Activated T-helper 17 cell treated with anti-CD3 and anti-CD28 coated beads, Interleukin-2, amount 50 U/mL, for 72 hours (primary cell): ENCODE measurements at regions not wholly inside any gene's neighbourhood (a gene's known extent, or its start where the extent isn't known, plus 50 kb on each side); places are given as distances from the start of the nearest gene placed in this dataset.

Experiments used
- ATAC-seq: fragments of 150-1000 bp; cut with Tn5 transposase; replicated peaks from 2 replicates; pipeline ENCODE4 v1.10.0; 2021; ENCODE audit warnings: mild to moderate bottlenecking, moderate library complexity
- H3K27ac Mint-ChIP-seq: one replicate; pipeline ENCODE4 v1.8.0; 2022; ENCODE audit warnings: mixed read lengths
- H3K27me3 Mint-ChIP-seq: one replicate; pipeline ENCODE4 v1.8.0; 2022; ENCODE audit warnings: mixed read lengths
- H3K36me3 Mint-ChIP-seq: one replicate; pipeline ENCODE4 v1.8.0; 2022; ENCODE audit warnings: low read depth, mild to moderate bottlenecking, mixed read lengths
- H3K4me1 Mint-ChIP-seq: one replicate; pipeline ENCODE4 v1.8.0; 2022; ENCODE audit warnings: mixed read lengths
- H3K4me3 Mint-ChIP-seq: one replicate; pipeline ENCODE4 v1.8.0; 2022; ENCODE audit warnings: mild to moderate bottlenecking, mixed read lengths
- H3K9me3 Mint-ChIP-seq: one replicate; pipeline ENCODE4 v1.8.0; 2022; ENCODE audit warnings: mixed read lengths

DNA sequence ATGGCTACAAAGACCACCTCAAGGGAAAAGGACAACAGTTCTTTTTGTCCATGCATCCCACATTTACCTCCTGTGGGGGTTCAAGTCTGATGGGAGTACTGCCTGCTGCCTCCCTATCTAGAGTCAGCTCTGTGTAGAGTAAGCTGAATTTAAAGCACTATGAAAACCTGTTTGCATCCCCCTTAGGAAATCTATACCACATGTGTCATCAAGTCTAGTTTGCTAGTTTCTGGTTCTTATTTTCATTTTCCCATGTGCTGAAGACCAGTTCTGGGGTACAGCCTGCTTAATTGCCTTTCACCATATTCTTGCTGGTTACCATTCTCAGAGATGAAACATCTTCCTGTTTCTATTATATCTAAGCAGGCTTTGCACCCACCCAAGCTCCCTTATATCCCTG, 470.3 kb downstream of the MBD2 start:
- no peak for ATAC-seq
- no peaks in the 10 kb centered on the region for H3K36me3 Mint-ChIP-seq
- H3K27ac Mint-ChIP-seq = no peak overlapping the region
- H3K4me3 Mint-ChIP-seq = no peak overlapping the region
- H3K27me3 Mint-ChIP-seq = no peaks in the 10 kb centered on the region
- no peaks in the 10 kb centered on the region for H3K4me1 Mint-ChIP-seq
- peaks cover 3% of the 10 kb centered on the region for H3K9me3 Mint-ChIP-seq

DNA sequence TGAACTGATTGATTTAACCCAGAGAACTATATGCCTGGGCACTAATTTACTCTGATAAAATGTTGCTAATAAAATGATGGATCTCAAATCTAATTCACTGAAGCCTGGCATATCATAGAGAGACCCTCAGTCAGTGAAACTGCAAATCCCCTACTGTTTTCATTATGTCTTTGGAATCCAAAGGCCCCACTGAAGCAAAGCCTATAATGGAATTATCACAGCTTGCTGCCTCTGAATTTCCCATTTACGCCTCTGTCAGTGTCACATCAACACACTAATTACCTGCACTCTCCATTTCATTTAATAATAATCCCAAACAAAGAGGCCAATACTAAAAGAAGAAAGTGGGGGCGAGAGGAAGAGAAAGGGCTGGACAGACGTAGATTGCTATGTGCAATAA, 470.9 kb downstream of the MBD2 start:
- Mint-ChIP-seq H3K36me3 (no peaks in the 10 kb centered on the region), H3K27ac (no peak overlapping the region), H3K4me3 (no peak overlapping the region)

DNA sequence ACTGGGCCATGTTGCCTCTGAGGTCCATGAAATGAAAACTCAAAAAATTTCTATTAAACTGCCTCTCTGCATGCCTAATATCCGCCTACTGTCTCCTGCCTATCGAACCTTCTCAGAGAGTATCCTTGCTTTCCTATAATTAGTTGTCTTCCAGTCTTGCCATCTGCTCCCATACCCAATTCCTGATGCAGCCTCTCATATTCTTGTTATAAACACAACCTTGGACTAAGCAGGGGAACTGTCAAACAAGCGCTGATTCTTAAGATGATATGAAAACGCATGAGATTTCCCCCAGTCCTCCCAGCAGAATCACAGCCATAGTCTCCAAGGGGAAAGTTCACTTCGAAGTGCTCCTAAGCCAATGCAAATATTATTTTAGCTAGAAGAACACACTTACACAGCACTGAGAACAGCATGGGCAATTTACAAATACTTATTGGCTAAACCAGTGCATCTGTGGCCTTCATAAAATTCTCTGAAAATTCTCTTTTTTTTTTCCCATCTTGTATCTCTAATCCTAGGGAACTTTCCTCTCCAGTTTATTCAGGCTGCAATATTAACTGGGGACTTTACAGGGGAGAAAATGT, 471.6 kb downstream of the MBD2 start:
- no peak overlapping the region for H3K27ac Mint-ChIP-seq
- peaks cover 3% of the 10 kb centered on the region for H3K9me3 Mint-ChIP-seq
- H3K27me3 Mint-ChIP-seq = no peaks in the 10 kb centered on the region
- H3K36me3 Mint-ChIP-seq = no peaks in the 10 kb centered on the region
- no peak for ATAC-seq
- no peak overlapping the region for H3K4me3 Mint-ChIP-seq
- no peaks in the 10 kb centered on the region for H3K4me1 Mint-ChIP-seq

More for the DNA sequence above, 470.9 kb downstream of the MBD2 start:
- Mint-ChIP-seq H3K4me1 (no peaks in the 10 kb centered on the region), H3K27me3 (no peaks in the 10 kb centered on the region), H3K9me3 (peaks cover 3% of the 10 kb centered on the region)
- no peak for ATAC-seq

DNA sequence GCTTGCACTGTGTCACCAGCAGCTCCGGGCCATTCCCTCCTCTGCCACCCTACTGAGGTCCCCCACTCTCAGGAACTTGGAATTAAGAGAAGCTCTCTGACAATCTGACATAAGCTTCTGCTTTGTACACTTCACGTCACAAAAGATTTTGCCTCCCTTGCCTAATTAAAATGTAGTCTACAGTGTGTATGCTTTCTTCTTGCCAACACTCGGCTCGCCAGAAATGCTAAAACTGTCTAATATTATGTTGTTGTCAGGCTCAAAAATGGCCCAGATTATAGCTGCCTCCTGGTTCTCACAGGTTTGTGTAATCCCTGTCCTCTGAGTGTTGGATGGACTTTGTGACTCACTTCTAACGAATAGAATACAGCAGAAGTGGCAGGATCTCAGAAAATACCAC, 474.7 kb downstream of the MBD2 start:
- H3K9me3 Mint-ChIP-seq = no peaks in the 10 kb centered on the region
- no peaks in the 10 kb centered on the region for H3K36me3 Mint-ChIP-seq
- H3K27me3 Mint-ChIP-seq = no peaks in the 10 kb centered on the region
- no peak overlapping the region for H3K4me3 Mint-ChIP-seq
- H3K27ac Mint-ChIP-seq = no peak overlapping the region
- H3K4me1 Mint-ChIP-seq = no peaks in the 10 kb centered on the region
- no peak for ATAC-seq

DNA sequence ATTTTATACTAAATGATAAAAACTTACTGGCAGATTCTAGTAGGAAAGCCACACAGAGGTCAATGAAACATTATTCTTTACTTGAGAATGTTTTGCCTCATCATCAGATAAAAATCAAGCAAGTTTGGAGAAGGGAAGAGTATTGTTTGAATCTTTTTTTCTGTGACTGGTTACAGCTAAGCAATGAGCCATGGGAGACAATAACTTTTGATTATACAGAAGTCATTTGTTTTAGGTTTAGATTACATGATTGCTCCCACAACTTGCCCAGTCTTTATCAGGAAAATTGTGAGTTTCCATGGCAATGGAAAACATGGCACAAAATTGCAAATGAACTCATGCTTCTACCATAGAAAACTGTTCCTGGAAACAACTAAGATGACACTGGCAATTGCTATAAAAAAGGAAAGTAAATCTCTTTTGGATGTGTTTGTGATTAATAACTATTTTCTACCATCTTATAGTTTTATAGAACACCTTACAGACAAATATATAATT, 476.8 kb downstream of the MBD2 start:
- Mint-ChIP-seq H3K9me3 (no peaks in the 10 kb centered on the region), H3K4me1 (no peaks in the 10 kb centered on the region), H3K4me3 (no peak overlapping the region), H3K27me3 (no peaks in the 10 kb centered on the region), H3K36me3 (no peaks in the 10 kb centered on the region), H3K27ac (no peak overlapping the region)
- ATAC-seq = no peak

DNA sequence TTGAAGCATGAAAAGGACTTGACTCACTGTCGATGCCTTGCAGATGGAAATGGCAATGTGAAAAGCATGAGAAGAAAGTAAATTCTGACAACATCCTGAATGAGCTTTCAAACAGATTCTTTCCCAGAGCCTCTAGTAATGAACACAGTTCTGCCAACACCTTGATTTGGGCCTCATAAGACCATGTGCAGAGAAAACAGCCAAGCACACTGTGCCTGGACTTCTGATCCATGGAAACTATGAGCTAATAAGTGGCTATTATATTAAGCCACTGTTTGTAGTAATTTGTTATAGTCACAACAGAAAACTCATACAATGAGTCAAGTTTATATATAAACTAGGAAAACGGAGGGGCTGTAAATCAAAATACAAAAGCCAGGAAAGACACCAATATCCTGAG, 477.3 kb downstream of the MBD2 start:
- Mint-ChIP-seq H3K27me3 (no peaks in the 10 kb centered on the region), H3K9me3 (no peaks in the 10 kb centered on the region), H3K4me3 (no peak overlapping the region), H3K4me1 (no peaks in the 10 kb centered on the region), H3K27ac (no peak overlapping the region), H3K36me3 (no peaks in the 10 kb centered on the region)
- ATAC-seq = no peak

DNA sequence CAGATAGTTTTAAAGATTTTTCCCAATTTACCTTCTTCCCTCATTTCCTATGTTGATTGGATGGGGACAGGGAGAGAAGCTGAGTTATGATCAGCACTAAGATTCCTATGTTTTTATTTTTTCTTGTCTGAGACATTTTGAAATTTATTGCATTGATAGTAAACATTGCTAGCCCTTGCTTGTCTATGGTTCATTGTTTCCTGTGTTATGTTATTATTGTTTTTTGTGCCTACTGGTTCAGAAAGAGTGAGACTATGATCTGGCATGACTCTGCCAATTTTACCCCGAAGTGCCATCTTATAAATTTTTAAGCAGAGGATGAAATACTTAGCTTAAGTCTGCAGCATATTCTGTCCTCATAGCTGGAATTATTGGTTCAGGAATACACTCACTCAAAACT, 478.5 kb downstream of the MBD2 start:
- no peaks in the 10 kb centered on the region for H3K27me3 Mint-ChIP-seq
- no peak overlapping the region for H3K4me3 Mint-ChIP-seq
- H3K9me3 Mint-ChIP-seq = no peaks in the 10 kb centered on the region
- H3K36me3 Mint-ChIP-seq = no peaks in the 10 kb centered on the region
- no peak for ATAC-seq
- no peak overlapping the region for H3K27ac Mint-ChIP-seq
- H3K4me1 Mint-ChIP-seq = no peaks in the 10 kb centered on the region

DNA sequence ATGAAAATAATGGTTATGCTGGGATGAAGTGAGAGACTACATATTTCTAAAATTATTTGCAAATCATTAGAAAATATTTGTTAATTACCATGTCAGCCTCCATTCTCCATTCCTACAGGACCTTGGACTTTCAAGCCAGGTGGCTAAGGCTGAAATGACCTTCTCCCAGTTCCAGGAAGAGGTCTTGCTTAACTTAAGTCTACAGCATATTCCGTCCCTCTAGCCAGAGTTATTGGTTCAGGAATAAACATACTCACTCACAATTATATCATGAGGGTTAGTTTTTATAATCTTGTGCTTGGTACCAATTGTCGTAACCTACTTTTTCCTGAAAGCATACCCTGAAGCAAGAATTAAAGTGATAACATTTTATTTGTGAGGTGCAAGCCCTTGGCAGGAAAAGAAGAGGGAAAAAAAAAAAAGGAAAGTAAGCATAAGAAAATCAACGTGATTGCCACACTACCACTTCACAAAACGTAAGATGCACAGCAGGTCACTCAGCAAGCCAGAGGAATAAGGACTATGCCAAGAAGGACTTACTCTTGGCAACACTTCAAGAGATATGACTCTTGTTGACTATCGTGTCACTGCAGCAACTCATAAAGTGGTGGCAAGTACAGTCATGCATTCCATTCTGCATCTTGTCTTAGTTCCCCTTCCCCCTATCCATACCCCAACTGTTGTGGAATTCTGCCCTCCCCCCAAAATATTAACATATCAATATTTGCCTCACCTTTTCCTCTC, 479.1 kb downstream of the MBD2 start:
- Mint-ChIP-seq H3K9me3 (no peaks in the 10 kb centered on the region), H3K27me3 (no peaks in the 10 kb centered on the region), H3K4me1 (no peaks in the 10 kb centered on the region), H3K4me3 (no peak overlapping the region), H3K36me3 (no peaks in the 10 kb centered on the region), H3K27ac (no peak overlapping the region)
- ATAC-seq = no peak

DNA sequence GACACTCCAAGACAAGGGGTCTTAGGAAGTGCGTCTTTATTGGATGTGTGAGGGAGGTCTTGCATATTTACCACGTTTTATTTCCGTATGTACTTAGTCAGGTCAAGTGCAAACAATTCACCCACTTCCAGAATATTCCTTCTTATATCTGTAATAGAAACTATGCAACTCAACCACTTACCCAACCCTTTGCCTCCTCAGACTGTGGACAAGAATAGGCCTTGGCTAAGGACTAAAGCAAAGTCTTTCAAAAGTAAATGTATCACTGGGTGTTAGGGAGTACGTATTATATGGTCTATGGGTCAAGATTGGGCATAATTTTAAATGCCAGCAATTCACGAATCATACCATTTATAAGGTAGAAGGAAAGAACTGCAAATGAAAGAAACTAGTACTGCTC, 484.8 kb downstream of the MBD2 start:
- ATAC-seq = no peak
- H3K27me3 Mint-ChIP-seq = no peaks in the 10 kb centered on the region
- no peak overlapping the region for H3K4me3 Mint-ChIP-seq
- H3K4me1 Mint-ChIP-seq = no peaks in the 10 kb centered on the region
- peaks cover 3% of the 10 kb centered on the region for H3K9me3 Mint-ChIP-seq
- H3K27ac Mint-ChIP-seq = no peak overlapping the region
- no peaks in the 10 kb centered on the region for H3K36me3 Mint-ChIP-seq

DNA sequence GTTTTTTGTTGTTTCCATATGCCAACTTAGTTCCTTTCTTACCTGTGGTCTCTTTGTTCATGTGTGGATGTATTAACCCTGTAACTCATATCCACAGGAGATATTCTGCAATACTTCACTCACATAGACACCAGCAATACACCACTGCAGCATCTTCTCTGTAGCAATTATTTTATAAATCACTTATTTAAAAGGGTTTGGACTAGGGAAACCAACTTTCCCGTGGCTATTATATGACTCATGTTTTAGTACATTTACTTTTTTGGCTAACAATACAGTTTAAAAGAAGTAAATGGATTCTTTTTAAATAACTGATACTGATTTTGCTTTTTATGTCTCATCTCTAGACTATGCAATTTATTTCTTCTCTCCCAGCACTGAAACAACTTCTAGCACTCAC, 488.9 kb downstream of the MBD2 start:
- H3K4me3 Mint-ChIP-seq = no peak overlapping the region
- no peaks in the 10 kb centered on the region for H3K36me3 Mint-ChIP-seq
- no peak for ATAC-seq
- H3K4me1 Mint-ChIP-seq = no peaks in the 10 kb centered on the region
- H3K27ac Mint-ChIP-seq = no peak overlapping the region
- H3K27me3 Mint-ChIP-seq = no peaks in the 10 kb centered on the region
- H3K9me3 Mint-ChIP-seq = peaks cover 14% of the 10 kb centered on the region

DNA sequence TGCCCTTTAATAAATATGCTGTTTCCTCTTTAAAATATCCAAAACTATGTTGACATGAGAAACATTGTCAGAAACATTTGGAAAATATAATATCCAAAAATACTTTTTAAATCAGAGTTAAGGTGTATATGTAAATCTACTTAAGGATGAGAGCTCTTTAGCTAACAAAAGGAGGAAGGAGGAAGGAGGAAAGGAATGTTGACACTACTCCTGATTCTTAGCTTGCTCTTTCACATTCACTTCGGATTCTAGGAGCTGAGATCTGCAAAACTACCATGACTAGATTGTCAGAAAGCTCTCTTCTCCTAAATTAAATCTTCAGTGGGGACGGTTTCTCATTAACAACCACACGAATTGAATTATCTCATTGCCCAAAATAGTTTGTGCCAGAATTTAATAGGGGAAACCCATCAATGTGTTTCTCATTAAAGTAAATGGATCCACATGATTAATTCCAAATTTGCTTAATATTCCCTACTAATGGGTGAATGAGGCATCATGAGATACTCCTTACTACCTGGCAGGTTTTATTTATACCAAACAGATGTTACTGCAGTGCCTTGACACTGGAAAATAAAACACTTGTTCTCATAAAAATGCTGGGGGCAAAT, 509.1 kb downstream of the MBD2 start:
- Mint-ChIP-seq H3K27me3 (no peaks in the 10 kb centered on the region), H3K9me3 (no peaks in the 10 kb centered on the region), H3K27ac (no peak overlapping the region), H3K4me3 (no peak overlapping the region), H3K4me1 (no peaks in the 10 kb centered on the region), H3K36me3 (no peaks in the 10 kb centered on the region)
- no peak for ATAC-seq

DNA sequence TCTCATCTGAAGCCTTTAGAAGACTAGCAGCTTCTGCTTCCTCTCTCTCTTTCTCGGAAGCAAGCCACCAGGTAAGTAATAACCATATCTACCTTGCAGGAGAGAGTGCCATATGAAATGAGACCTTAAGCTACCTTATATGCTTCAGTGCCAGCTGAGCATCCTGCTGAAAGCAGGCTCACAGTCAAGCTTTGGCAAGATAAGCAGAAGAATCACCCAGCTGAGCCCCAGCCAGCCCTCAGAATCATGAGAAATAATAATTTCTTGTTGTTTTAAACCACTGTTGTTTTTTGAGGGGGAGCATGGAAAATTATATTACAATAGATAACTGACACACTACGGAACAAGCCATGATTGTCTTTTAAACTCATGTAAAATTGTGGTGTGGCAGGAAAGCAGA, 514.4 kb downstream of the MBD2 start:
- Mint-ChIP-seq H3K4me3 (no peak overlapping the region), H3K9me3 (no peaks in the 10 kb centered on the region), H3K27ac (no peak overlapping the region), H3K36me3 (no peaks in the 10 kb centered on the region), H3K27me3 (no peaks in the 10 kb centered on the region), H3K4me1 (no peaks in the 10 kb centered on the region)
- no peak for ATAC-seq

DNA sequence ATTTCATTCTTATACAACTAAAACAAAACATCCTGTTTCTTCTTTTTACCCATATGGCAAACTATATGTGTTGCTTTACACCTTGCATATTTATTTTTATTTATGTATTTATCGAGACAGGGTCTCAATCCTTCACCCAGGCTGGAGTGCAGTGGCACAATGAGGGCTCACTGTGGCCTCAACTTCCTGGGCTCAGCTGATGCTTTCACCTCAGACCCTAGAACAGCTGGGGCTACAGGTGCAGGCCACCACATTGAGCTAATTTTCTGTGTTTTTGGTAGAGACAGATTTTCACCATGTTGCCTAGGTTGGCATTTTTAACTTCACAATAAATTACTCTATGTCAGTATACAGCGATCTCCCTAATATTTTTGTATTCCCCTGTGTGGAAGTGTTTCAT, 522.0 kb downstream of the MBD2 start:
- no peak overlapping the region for H3K4me3 Mint-ChIP-seq
- no peak overlapping the region for H3K27ac Mint-ChIP-seq
- no peaks in the 10 kb centered on the region for H3K4me1 Mint-ChIP-seq
- H3K27me3 Mint-ChIP-seq = no peaks in the 10 kb centered on the region
- H3K36me3 Mint-ChIP-seq = no peaks in the 10 kb centered on the region
- ATAC-seq = no peak
- peaks cover 3% of the 10 kb centered on the region for H3K9me3 Mint-ChIP-seq

DNA sequence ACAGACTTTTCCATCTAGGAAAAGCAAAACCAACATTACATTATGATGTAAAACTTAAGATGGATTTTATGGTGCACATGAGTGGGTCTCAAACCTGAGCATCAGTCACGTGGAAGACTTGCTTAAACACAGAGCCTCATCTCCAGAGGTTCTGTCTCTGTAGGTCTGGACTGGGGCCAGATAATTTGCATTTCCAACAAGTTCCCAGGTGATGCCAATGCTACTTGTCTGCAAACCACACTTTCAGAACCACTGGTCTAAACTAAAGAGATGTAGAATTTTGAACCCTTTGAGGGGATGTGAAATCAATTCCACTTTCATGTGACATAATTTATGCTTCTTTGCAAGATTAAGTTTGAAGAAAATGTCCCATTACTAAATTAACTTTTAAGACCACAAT, 522.8 kb downstream of the MBD2 start:
- peaks cover 4% of the 10 kb centered on the region for H3K9me3 Mint-ChIP-seq
- H3K4me3 Mint-ChIP-seq = no peak overlapping the region
- no peaks in the 10 kb centered on the region for H3K36me3 Mint-ChIP-seq
- H3K4me1 Mint-ChIP-seq = no peaks in the 10 kb centered on the region
- H3K27ac Mint-ChIP-seq = no peak overlapping the region
- no peak for ATAC-seq
- H3K27me3 Mint-ChIP-seq = no peaks in the 10 kb centered on the region

DNA sequence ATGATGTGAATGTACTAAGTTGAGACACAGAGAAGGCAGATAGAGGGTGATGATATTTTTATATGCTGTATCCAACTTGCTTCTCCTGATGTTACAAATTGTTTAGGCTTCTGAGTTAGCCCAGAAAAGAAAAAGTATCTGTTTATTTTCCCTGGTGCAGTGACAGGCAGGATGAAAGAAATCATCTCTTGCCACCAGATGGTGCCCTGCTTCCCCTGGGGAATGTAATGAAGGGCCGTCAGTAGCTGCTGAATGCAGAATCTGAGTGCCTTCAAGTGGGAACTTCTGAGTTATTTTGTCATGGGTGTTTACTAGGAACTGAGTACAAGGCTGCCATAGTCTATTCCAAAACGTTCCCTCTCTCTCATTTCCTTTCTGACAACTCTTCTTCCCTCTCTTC, 525.6 kb downstream of the MBD2 start:
- Mint-ChIP-seq H3K4me3 (no peak overlapping the region), H3K36me3 (no peaks in the 10 kb centered on the region), H3K9me3 (peaks cover 10% of the 10 kb centered on the region), H3K27ac (no peak overlapping the region), H3K27me3 (no peaks in the 10 kb centered on the region), H3K4me1 (no peaks in the 10 kb centered on the region)
- ATAC-seq = no peak
